Retina (tissue), 1 donor: ENCODE measurements at regions not wholly inside any gene's neighbourhood (a gene's known extent, or its start where the extent isn't known, plus 50 kb on each side); places are given as distances from the start of the nearest gene placed in this dataset.
A peak's percentile ranks its signal among the peaks of the same experiment; 100 is the strongest.
"Not testable (repeated sequence)": the region's sequence is repeated elsewhere in the genome, so short reads cannot be mapped to it uniquely, and the experiment has no call there.

ENCODE experiments used
- DNase-seq: peaks from one replicate; pipeline ENCODE4 v3.0.0-alpha.2; 2016

DNA sequence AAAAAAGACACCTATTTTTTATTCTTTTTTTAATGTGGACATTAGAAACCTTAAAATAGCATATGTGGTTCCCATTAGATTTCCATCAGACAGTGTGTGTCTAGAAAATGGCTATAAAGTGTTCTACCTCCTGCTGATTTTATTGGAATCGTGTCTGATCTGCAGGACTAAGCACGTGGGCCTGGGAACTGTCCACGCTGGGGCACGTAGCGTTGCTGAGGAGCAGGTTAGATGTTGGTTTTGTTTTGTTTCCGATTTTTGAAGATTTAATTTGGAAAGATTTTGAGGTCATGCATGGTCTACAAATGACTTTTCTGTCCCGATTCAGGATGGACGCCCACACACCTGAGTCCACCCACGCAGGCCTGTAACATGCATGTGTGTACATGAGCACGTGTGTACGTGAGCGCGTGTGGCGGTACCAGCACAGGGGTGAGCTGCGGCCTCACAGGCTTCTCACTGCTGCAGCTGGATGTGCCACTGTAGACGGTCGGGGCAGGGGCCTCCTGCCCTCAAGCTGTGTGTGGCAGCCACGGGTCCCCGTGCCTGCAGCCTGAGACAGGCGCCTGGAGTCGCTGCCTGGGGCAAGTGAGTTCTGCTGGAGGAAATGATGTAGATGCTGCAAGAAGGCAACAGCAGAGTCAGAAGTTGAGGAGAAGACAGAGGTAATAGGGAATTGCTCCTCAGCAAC lies 99.7 kb upstream of the CTDP1 start:
- DNase-seq = no peak

DNA sequence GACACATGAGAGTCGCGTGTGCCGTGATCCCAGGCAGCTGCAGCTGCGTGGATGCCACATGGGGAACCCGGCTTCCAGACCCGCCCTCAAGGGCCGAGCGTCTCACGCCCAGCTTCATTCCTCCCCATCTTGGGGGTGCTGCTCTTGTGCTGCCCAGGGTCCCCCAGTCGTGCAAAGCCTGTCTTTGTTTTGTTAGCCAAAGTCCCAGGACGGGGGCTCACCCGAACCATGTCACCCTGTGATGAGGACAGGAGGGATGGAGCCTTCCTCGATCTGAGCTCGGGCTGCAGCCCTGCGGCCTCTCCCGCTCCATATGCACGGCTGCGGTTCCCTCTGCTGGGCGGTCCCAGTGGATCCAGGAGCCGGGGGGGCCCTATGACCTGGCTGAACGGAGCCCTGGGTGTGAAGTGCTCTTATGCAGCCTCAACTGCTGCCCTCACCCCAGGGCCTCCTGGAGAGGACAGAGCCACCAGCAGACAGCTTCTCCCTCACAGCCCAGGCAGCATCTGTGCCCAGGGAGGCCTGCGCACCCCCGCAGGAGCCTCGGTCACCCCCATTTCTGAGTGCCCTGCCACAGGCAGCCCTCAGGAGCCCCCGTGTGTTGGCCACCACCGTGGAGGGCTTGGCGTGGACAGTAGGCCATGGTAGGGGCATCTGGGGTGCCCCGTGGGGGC lies 99.0 kb upstream of the CTDP1 start:
- DNase-seq = no peak

DNA sequence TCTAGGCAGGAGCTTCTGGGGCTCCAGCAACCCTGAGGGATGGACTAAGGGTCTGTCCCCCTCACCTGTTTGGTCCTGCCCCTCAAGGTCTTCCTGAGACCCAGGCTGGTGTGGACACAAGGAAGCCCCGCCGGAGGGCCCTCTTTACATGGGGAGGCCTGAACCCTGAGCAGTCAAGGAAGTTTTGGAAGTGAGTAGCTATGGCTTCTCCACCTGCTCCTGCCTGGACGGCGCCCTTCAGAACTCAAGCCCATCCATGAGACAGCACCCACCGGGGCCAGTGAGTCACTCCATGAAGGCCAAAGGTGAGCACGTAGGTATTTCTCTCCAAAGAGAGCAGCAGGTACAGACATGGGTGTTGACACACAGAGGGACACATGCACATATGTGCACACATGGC lies 98.2 kb upstream of the CTDP1 start:
- no peak for DNase-seq

DNA sequence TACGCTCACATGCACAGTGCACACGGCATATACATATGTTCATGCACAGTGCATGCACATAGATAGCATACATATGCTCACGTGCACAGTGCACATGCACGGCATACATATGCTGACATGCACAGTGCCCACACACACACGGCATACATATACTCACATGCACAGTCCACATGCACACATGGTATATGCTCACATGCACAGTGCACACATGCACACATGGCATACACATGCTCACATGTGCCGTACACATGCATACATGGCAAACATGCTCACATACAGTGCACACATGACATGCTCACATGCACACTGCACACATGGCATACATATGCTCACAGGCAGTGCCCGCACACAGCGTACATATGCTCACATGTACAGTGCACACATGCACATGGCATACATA lies 97.7 kb upstream of the CTDP1 start:
- no peak for DNase-seq

- DNase-seq = no peak
Measured at GRCh38 chr18:79582978-79583377, 96.6 kb upstream of the CTDP1 start.

DNA sequence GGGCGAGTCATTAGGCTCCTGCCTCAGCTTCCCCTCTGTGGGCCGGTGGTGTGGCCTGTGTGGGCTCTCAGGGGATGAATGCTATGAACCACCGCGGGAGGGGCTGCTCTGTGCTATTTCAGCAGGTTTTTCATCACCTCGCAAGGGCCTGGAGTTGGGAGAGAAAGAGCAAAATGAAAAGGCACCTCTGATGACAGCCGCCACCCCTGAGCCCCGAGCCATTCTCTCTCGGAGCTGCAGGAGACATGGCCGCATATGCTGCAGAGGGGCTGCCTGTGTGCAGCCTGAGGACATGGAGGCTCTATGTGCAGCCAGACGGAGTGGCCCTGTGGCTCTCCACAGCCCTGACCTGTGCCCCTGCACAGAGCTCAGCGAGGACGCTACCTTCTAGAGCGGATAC lies 96.2 kb upstream of the CTDP1 start:
- DNase-seq = no peak

GRCh38 chr18:79583984-79584401 lies 95.6 kb upstream of the CTDP1 start:
- DNase-seq = no peak

DNA sequence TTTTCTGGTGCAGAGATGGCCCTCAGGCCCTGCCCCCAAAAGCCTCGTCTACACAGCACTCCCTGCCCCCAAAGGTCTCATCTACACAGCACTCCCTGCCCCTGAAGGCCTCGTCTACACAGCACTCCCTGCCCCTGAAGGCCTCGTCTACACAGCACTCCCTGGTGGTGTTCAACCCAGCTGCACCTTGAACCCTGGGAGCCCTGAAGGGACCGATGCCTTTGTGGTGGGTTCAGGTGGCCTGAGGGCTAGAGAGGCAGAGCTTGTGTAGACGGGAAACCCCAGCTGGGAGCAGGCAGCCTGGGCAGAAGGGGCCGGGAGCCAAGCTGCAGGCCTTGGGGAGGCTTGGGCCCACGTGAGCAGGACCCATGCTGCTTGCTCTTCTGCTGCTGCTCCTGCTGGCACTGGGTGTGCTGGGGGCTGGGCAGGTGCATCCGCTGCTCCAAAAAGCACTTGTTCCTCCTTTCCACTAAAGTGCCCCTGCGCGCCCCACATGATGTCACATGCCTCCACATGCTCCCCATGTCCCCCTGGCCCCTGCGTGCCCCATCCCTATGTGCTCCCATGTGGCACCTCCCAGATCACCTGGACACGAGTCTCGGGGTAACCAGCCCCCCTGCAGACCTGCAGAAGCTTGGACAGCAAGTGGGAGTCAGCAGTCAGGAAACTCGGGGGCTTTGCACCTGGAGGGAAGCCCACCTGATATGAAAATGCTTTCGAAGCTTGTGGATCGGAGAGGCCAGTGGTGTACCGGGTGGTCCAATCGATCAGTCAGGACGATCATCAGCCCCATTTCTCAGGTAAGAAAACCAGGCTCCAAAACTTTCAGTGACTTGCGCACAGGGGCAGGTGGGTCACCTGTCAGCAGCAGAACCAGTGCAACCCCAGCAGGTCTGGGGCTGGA lies 94.9 kb upstream of the CTDP1 start:
- no peak for DNase-seq

- DNase-seq = no peak
Measured at GRCh38 chr18:79585395-79586370, 93.9 kb upstream of the CTDP1 start.

DNA sequence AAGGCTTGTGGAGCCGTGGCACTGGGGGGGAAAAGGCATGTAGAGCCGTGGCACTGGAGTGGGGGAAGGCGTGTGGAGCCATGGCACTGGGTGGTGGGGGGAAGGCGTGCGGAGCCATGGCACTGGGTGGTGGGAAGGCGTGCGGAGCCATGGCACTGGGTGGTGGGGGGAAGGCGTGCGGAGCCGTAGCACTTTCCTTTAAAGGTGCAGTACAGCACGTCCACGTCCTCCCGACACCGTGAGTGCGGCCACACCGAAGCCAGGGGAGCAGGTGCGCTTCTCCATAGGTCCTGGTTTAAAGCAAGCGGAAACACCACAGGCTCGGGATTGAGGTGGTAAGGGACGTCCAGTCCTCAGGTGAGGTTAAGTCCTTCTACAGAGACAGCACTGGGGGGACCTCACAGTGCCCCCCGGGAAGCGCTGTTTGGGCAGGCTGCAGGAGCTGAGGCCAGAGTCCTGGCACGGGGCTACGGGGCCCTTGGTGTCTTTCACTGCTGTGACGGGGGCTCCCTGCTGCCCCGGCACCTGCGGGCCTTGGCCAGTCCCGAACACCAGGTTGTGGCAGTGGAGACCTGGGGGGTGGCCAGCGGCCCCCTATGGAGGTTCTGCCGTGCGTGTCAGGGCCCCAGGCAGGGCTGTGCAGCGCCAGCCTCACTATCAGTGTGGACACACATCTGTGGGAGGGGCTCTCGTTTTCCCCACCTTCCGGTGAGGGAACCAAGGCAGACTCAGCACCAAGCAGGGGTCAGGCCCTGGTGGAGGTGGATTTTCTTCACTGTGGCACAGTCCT lies 93.0 kb upstream of the CTDP1 start:
- no peak for DNase-seq

GRCh38 chr18:79587226-79587741 lies 92.3 kb upstream of the CTDP1 start:
- DNase-seq = no peak

DNA sequence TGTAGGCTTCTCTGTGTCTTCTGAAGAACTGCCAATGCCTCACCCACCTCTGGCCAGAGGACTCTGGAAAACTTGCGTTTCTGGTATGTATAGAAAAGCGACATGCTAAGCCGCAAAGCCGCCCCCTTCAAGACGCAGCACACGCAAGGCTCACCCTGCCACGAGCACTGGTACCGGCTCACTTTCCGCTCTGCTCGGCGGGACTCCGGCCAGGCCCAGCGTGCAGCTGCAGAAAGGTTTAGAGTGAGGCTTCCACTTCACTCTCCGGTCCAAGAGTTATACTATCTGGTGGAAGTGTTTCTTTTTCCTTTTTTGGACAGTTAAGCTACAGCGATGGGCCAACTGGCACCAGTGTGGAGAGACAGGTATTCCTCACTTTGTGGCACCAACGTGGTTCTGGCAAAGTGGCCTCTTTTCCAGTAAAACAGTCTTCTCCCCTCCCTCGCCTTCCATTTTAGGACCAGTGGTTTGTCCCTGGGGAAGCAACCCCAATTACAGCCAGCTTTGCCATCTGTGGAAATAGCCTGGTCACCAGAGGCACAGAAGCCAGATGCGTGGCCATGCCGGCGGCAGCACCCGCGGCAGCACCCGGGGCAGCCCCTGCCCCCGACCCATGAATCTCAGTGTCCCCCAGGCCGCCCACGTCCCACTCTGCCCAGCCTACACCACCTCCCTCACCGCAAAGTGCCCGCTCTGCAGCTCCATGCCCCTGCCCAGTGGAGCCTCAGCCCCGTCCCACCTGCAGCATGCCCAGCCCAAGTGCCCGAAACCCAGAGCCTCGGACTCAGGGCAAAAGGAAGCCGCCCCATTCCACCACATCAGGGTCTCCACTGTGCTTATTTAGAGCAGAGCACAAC lies 91.6 kb upstream of the CTDP1 start:
- no peak for DNase-seq

GRCh38 chr18:79588636-79589481 lies 90.7 kb upstream of the CTDP1 start:
- peak; percentile 59 for DNase-seq

DNA sequence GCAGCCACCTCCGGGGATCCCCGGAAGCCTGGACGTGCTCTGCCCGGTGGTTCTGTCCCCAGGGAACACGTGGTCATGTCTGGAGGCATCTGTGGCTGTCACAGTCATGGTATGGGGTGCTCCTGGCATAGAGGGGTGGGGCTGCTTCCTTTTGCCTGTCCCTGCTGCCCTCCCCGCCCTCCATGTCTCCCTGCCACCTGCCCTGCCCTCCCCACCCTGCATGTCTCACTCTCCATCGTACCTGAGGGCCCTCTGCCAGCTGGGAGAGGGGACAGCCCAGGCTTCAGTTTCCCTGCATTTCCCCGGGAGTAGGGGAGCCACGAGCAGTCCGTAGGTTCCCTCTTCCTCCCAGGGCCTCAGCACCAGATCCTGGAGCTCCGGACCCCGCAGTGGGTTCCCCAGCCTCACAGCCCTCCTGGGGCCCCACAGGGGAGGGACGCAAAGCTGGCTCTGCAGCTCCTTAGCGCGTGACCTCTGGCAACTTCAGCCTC lies 90.0 kb upstream of the CTDP1 start:
- no peak for DNase-seq

- peak; percentile 73 for DNase-seq
Measured at GRCh38 chr18:79590191-79591031, 89.2 kb upstream of the CTDP1 start.

GRCh38 chr18:79591032-79591308 lies 88.6 kb upstream of the CTDP1 start:
- DNase-seq = no peak

- DNase-seq = not testable (repeated sequence)
Measured at GRCh38 chr18:79592684-79593083, 86.9 kb upstream of the CTDP1 start.

DNA sequence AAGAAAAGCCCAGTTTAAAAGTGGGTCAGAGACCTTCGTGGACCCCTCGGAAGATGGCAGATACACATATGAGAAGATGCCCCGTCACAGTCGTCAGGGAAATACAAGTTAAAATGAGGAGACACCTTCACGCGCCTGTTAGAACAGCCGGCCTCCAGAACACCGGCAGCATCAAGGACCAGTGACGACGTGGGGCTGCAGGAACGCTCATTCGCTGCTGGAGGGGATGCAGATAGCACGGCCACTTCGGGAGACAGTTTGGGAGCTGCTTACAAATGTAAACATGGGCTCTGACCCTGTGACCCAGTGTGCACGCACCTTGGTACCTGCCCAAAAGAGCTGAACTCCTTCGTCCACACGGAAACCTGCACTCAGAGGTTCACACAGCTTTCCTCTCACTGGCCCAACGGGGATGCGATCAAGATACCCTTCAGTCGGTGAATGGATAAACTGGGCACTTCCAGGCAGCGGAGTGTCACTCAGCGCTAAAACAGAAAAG lies 83.7 kb upstream of the CTDP1 start:
- no peak for DNase-seq
